GM12878 (cell line): ENCODE measurements at regions not wholly inside any gene's neighbourhood (a gene's known extent, or its start where the extent isn't known, plus 50 kb on each side); places are given as distances from the start of the nearest gene placed in this dataset. TPM values are rescaled to one million over a fixed set of nuclear protein-coding genes. Genes with fewer than 3 reads are reported as not detected.

Experiments
- ATAC-seq: fragments of 200-7000 bp; cut with Tn5 transposase; 3 replicates; pipeline ENCODE4 v1.9.1; 2020; ENCODE audit warnings: mild to moderate bottlenecking, moderate library complexity
- BruUV-seq: library from RNA; stranded (reverse); fragments of 400-500 nt; replicated peaks from 2 replicates; lab custom pipeline; 2021; lab: Mats Ljungman, UMichigan
- CTCF ChIA-PET: fragments of 300-600 bp; sonication (Branson Sonifier 250); formaldehyde crosslinking; extraction: SDS; loops from one replicate; lab custom pipeline; 2021; ENCODE audit warnings: inconsistent platforms; lab: Yijun Ruan, JAX
- POLR2A ChIA-PET: fragments of 350-600 bp; formaldehyde crosslinking; extraction: SDS; loops from one replicate; lab custom pipeline; 2021; ENCODE audit warnings: inconsistent platforms; lab: Charles Lee
- RAD21 ChIA-PET: fragments of 300-600 bp; sonication (Branson Sonifier 250); formaldehyde crosslinking; loops from one replicate; lab custom pipeline; 2023; ENCODE audit warnings: antibody characterized with exemption; ENCODE audit not compliant: unreplicated experiment; lab: Charles Lee
- SMC1A ChIA-PET: fragments of 300-600 bp; sonication (Branson Sonifier 250); formaldehyde crosslinking; loops from one replicate; lab custom pipeline; 2023; ENCODE audit not compliant: unreplicated experiment, uncharacterized antibody; lab: Charles Lee
- DNase-seq: peaks from one replicate; pipeline ENCODE4 v3.0.0-alpha.2; 2011; ENCODE audit warnings: low read depth, low spot score
- FAIRE-seq: peaks from 3 replicates; lab custom pipeline; 2011; peaks lifted over from hg19 to GRCh38; lab: Jason Lieb, UNC
- H2AFZ ChIP-seq: 2 replicates; pipeline ENCODE4 v1.6.0; 2011; ENCODE audit warnings: low read depth, low read length, control low read depth; ENCODE audit not compliant: control insufficient read depth
- H3K27ac ChIP-seq: 2 replicates; pipeline ENCODE4 v1.5.1; 2011; ENCODE audit warnings: control low read depth; ENCODE audit not compliant: control insufficient read depth, insufficient read depth
- H3K27me3 ChIP-seq, 2 experiments: replicated peaks in 1 of 2; 2 replicates each; pipeline versions ENCODE4 v1.6.0 to v1.6.1; 2011; ENCODE audit warnings: low read length in 1 of 2; ENCODE audit not compliant: control insufficient read depth in 2 of 2, insufficient read depth in 2 of 2
- H3K36me3 ChIP-seq, 2 experiments: 2 replicates each; pipeline ENCODE4 v1.5.1; 2011; ENCODE audit warnings: low read length in 1 of 2; ENCODE audit not compliant: control insufficient read depth in 2 of 2, insufficient read depth in 2 of 2
- H3K4me1 ChIP-seq: 2 replicates; pipeline ENCODE4 v1.6.1; 2011; ENCODE audit warnings: mild to moderate bottlenecking, low read length, moderate library complexity, mixed read lengths; ENCODE audit not compliant: control insufficient read depth, insufficient read depth
- H3K4me2 ChIP-seq: 2 replicates; pipeline ENCODE4 v1.6.0; 2011; ENCODE audit warnings: control low read depth; ENCODE audit not compliant: control insufficient read depth, insufficient read depth
- H3K4me3 ChIP-seq: fragments of 200-600 bp; sonication (generic); 2 replicates; pipeline ENCODE4 v1.5.1; 2016
- H3K79me2 ChIP-seq: 2 replicates; pipeline ENCODE4 v1.6.0; 2011; ENCODE audit warnings: low read length; ENCODE audit not compliant: control insufficient read depth, insufficient read depth
- H3K9ac ChIP-seq: 2 replicates; pipeline ENCODE4 v1.8.0; 2011; ENCODE audit warnings: low read length, control low read depth, mixed read lengths; ENCODE audit not compliant: control insufficient read depth, insufficient read depth
- H3K9me3 ChIP-seq: replicated peaks from 3 replicates; pipeline ENCODE4 v1.5.1; 2011; ENCODE audit warnings: mild to moderate bottlenecking, low read length; ENCODE audit not compliant: control insufficient read depth, insufficient read depth
- H4K20me1 ChIP-seq: 2 replicates; pipeline ENCODE4 v1.6.0; 2011; ENCODE audit not compliant: control insufficient read depth, insufficient read depth
- BHLHE40 ChIP-seq, 2 experiments: fragments of 450-650 bp in 1 of 2; IDR thresholded peaks; 2 replicates each; pipeline ENCODE4 v1.6.1; 2011 to 2017; ENCODE audit warnings: low read depth in 2 of 2, borderline replicate concordance in 1 of 2, improper control_type of control experiment in 1 of 2, low read length in 1 of 2, mild to moderate bottlenecking in 1 of 2
- RUNX3 ChIP-seq: IDR thresholded peaks from 2 replicates; pipeline ENCODE4 v1.6.1; 2012; ENCODE audit warnings: low read length, inconsistent platforms
- WGBS: methylation state at CpG from one replicate; pipeline ENCODE4 v1.1.6; 2016; ENCODE audit warnings: low lambda C conversion rate; ENCODE audit not compliant: insufficient replicate concordance, insufficient coverage; ENCODE audit errors: missing lambda C conversion rate; 5-methylcytosine and 5-hydroxymethylcytosine counted together
- in situ Hi-C: fragments of 300-500 bp; cut with MboI; formaldehyde crosslinking; loops from 9 replicates; pipeline ENCODE4 v1.14.3; 2018; ENCODE audit warnings: mixed read lengths
- intact Hi-C: fragments of 100-400 bp; cut with micrococcal nuclease; formaldehyde crosslinking; loops from one replicate; pipeline ENCODE4 v1.14.2; 2022; ENCODE audit not compliant: unreplicated experiment
- small RNA-seq: library from RNA; depleted of rRNA; stranded (forward); fragments of <200 nt; gene quantifications from one replicate; pipeline ENCODE3, GENCODE V24; 2014
- TF ChIP-seq, protein P1 (sequence below): IDR thresholded peaks from 2 replicates; pipeline ENCODE4 v1.6.1; 2012; ENCODE audit warnings: low read depth, low read length, improper control_type of control experiment

DNA sequence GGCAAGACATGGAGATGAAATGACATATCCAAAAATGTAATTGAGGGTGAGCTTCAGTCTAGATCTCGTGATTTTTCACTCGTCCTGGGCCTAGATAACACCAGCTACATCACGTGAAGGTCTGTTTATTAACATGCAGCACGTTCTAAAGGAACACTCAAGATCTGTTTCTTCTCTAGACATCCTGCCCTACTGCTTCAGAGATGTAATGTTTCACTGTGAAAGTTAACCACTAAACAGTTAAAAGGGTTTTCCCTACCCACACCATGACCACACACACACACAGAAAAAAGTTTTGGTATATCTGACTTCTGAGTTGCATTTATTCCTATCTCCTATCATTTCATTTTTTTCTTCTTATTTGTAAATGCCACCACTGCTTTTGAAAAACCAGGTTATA lies 52.3 kb upstream of the SMIM31 start:
- intact Hi-C loops (no loop called here), in situ Hi-C loops (no loop called here)
- Histone ChIP-seq H3K4me3 (no peak overlapping the region), H2AFZ (no peak overlapping the region), H3K27ac (no peak overlapping the region), H3K9ac (no peak overlapping the region), H3K4me2 (no peak overlapping the region), H4K20me1 (no peaks in the 10 kb centered on the region; the same call in 1 of the 2 replicates), H3K4me1 (no peaks in the 10 kb centered on the region), H3K27me3 (0 out of 4 replicates have a peak, but pooled peaks cover 0 to 1% of the 10 kb centered on the region in 2 experiments), H3K9me3 (no peaks in the 10 kb centered on the region), H3K79me2 (no peaks in the 10 kb centered on the region), H3K36me3 (no peaks in the 10 kb centered on the region)
- CTCF ChIA-PET = interaction anchor here (3.2 kb wide), 1 partner anchor 29 kb away, joined by 15 read pairs; no protein-coding TSS in a partner anchor
- peak; percentile 24 for DNase-seq
- peak; percentile 78 for ATAC-seq
- BruUV-seq = no TSS peak
- no peak for FAIRE-seq
- RAD21 ChIA-PET = no interaction called here
- TF ChIP-seq BHLHE40 (IDR thresholded peaks at IDR 0.05; ENCODE audit: borderline replicate concordance in 1 of 2, low read depth in 2 of 2, low read length in 1 of 2) (peak; percentile 83 to 85), RUNX3 (peak; percentile 73)
- TF ChIP-seq, protein P1, sequence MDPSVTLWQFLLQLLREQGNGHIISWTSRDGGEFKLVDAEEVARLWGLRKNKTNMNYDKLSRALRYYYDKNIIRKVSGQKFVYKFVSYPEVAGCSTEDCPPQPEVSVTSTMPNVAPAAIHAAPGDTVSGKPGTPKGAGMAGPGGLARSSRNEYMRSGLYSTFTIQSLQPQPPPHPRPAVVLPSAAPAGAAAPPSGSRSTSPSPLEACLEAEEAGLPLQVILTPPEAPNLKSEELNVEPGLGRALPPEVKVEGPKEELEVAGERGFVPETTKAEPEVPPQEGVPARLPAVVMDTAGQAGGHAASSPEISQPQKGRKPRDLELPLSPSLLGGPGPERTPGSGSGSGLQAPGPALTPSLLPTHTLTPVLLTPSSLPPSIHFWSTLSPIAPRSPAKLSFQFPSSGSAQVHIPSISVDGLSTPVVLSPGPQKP = no peak
- 0% methylated on average over 4 of the region's 4 CpGs for WGBS
- SMC1A ChIA-PET = no interaction called here
- POLR2A ChIA-PET = no interaction called here

Small RNA genes in the stretch of these regions (small RNA-seq; reads per million reads assigned to genes)
- not detected for gene AC074198.2
- gene RNU6-284P = not detected
